GM23248 (cell line): ENCODE measurements at regions not wholly inside any gene's neighbourhood (a gene's known extent, or its start where the extent isn't known, plus 50 kb on each side); places are given as distances from the start of the nearest gene placed in this dataset.

Experiments
- DNase-seq: peaks from one replicate; pipeline ENCODE4 v3.0.0-alpha.2; 2015
- H2AFZ ChIP-seq: fragments of 200-600 bp; sonication (generic); 2 replicates; pipeline ENCODE4 v1.6.1; 2016; ENCODE audit warnings: antibody characterized with exemption
- H3F3A ChIP-seq: fragments of 200-600 bp; sonication (generic); 2 replicates; pipeline ENCODE4 v1.6.1; 2016; ENCODE audit warnings: mild to moderate bottlenecking, antibody characterized with exemption, mixed run types; ENCODE audit not compliant: insufficient read depth
- H3K27ac ChIP-seq: fragments of 200-600 bp; sonication (generic); 2 replicates; pipeline ENCODE4 v1.5.1; 2016; ENCODE audit warnings: mild to moderate bottlenecking
- H3K27me3 ChIP-seq: fragments of 200-600 bp; sonication (generic); replicated peaks from 2 replicates; pipeline ENCODE4 v1.6.1; 2016; ENCODE audit warnings: mild to moderate bottlenecking; ENCODE audit not compliant: insufficient read depth
- H3K36me3 ChIP-seq: fragments of 200-600 bp; sonication (generic); 2 replicates; pipeline ENCODE4 v1.6.1; 2016; ENCODE audit warnings: low read depth, mild to moderate bottlenecking
- H3K4me1 ChIP-seq: fragments of 200-600 bp; sonication (generic); 2 replicates; pipeline ENCODE4 v1.6.1; 2016; ENCODE audit warnings: mild to moderate bottlenecking; ENCODE audit not compliant: insufficient read depth
- H3K4me2 ChIP-seq: fragments of 200-600 bp; sonication (generic); one replicate; pipeline ENCODE4 v1.6.1; 2016; ENCODE audit warnings: mild to moderate bottlenecking; ENCODE audit not compliant: unreplicated experiment
- H3K4me3 ChIP-seq: fragments of 200-600 bp; sonication (generic); 2 replicates; pipeline ENCODE4 v1.5.1; 2016; ENCODE audit warnings: mild to moderate bottlenecking
- H3K79me2 ChIP-seq: fragments of 200-600 bp; sonication (generic); 2 replicates; pipeline ENCODE4 v1.6.1; 2016; ENCODE audit warnings: mild to moderate bottlenecking; ENCODE audit not compliant: insufficient read depth
- H3K9ac ChIP-seq: fragments of 200-600 bp; sonication (generic); 2 replicates; pipeline ENCODE4 v1.6.1; 2016; ENCODE audit warnings: mild to moderate bottlenecking
- H3K9me2 ChIP-seq: fragments of 200-600 bp; sonication (generic); 2 replicates; pipeline ENCODE4 v1.6.1; 2016; ENCODE audit warnings: mixed run types, mild to moderate bottlenecking, moderate library complexity; ENCODE audit not compliant: insufficient read depth
- H3K9me3 ChIP-seq: fragments of 200-600 bp; sonication (generic); one replicate; pipeline ENCODE4 v1.6.1; 2017; ENCODE audit warnings: low read depth
- H4K20me1 ChIP-seq: fragments of 200-600 bp; sonication (generic); 2 replicates; pipeline ENCODE4 v1.6.0; 2016; ENCODE audit not compliant: insufficient read depth
- EZH2 ChIP-seq: fragments of 200-600 bp; sonication (generic); IDR thresholded peaks from 2 replicates; pipeline ENCODE4 v1.6.1; 2018; ENCODE audit warnings: antibody characterized with exemption, mild to moderate bottlenecking; ENCODE audit not compliant: insufficient read depth, poor library complexity, severe bottlenecking
- EZH2phosphoT487 ChIP-seq: fragments of 200-600 bp; sonication (generic); IDR thresholded peaks from 2 replicates; pipeline ENCODE4 v1.6.1; 2018; ENCODE audit warnings: antibody characterized with exemption, moderate library complexity, mild to moderate bottlenecking, low read depth; ENCODE audit not compliant: insufficient read depth
- WGBS, 2 experiments: methylation state at CpG; one replicate each; pipeline ENCODE4 v1.1.6; 2015 to 2017; ENCODE audit warnings: low lambda C conversion rate in 2 of 2, low coverage in 1 of 2; ENCODE audit errors: missing lambda C conversion rate in 2 of 2; 5-methylcytosine and 5-hydroxymethylcytosine counted together
- in situ Hi-C: fragments of 300-500 bp; cut with MboI; formaldehyde crosslinking; loops from 2 replicates; pipeline ENCODE4 v1.15.0; 2020

DNA sequence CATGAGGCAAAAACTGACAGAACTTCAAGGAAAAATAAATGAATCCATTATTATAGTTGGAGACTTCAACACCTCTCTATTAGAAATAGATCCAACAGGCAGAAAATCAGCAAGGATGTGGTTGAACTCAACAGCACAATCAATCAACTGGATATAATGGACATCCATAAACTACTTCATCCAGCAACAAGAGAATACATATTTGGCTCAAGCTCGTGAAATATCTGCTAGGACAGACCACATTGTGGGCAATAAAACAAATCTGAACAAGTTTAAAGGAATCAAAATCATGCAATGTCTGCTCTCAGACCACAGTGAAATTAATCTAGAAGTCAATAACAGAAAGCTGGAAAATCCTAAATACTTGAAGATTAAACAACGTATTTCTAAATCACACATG, 362.6 kb downstream of the CD109 start:
- DNase-seq = no peak
- TF ChIP-seq EZH2 = no peak
- TF ChIP-seq EZH2phosphoT487 = no peak
- Histone ChIP-seq H4K20me1 (no peaks in the 10 kb centered on the region), H3K27ac (no peak overlapping the region), H3K79me2 (no peaks in the 10 kb centered on the region), H2AFZ (no peak overlapping the region), H3K4me1 (no peaks in the 10 kb centered on the region), H3K36me3 (no peaks in the 10 kb centered on the region), H3K27me3 (no peaks in the 10 kb centered on the region), H3K9me3 (no peaks in the 10 kb centered on the region), H3K9ac (no peak overlapping the region), H3K4me2 (no peak overlapping the region), H3F3A (no peaks in the 10 kb centered on the region), H3K4me3 (no peak overlapping the region), H3K9me2 (no peaks in the 10 kb centered on the region)
- 88 to 93% methylated on average over 2 of the region's 2 CpGs for WGBS, 2 experiments
- in situ Hi-C loops = no loop called here

DNA sequence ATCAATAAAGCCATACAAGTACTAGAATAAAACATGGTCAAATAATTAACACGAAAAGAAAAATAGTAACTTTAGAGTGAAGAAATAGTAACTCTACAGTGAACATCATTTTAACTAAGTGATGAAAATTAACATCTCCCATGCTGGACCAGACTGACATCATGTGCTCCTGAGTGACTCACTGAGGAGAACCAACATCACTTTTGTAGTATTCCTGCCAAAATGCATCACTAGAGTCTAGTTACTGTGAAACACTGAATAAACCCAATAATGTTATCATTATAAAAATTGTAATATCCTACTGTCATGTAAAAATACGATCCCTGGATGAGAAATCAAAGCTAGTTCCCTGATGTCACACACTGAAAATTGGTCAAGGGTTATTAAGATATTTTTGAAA, 361.3 kb downstream of the CD109 start:
- H3K36me3 ChIP-seq = no peaks in the 10 kb centered on the region
- no peak overlapping the region for H3K4me2 ChIP-seq
- in situ Hi-C loops = no loop called here
- no peak overlapping the region for H3K9ac ChIP-seq
- no peak overlapping the region for H2AFZ ChIP-seq
- no peak overlapping the region for H3K27ac ChIP-seq
- WGBS, 2 experiments = 85 to 90% methylated on average over 2 of the region's 2 CpGs
- peak; percentile 32 for DNase-seq
- no peaks in the 10 kb centered on the region for H3K27me3 ChIP-seq
- H4K20me1 ChIP-seq = no peaks in the 10 kb centered on the region
- H3K9me2 ChIP-seq = no peaks in the 10 kb centered on the region
- TF ChIP-seq EZH2phosphoT487 = no peak
- no peak for TF ChIP-seq EZH2
- no peaks in the 10 kb centered on the region for H3K79me2 ChIP-seq
- no peaks in the 10 kb centered on the region for H3K4me1 ChIP-seq
- H3K9me3 ChIP-seq = no peaks in the 10 kb centered on the region
- H3F3A ChIP-seq = no peaks in the 10 kb centered on the region
- no peak overlapping the region for H3K4me3 ChIP-seq

DNA sequence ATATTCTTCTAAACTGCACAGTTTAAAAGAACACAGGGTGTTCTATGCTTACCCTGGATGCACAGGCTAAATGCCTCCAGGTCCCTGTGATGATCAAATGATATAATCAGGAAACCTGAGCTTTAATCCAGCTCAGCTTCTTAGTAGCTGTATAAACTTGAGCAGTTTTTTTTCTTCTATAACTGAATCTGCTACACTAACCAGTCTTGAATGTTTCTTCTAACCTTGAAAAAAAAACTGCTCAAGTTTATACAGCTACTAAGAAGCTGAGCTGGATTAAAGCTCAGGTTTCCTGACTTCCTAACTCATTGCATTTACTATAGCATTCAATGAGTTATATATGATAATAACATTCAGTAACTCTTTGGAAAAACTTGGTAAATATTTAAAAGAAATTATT, 358.2 kb downstream of the CD109 start:
- Histone ChIP-seq H3K9me3 (no peaks in the 10 kb centered on the region), H3K4me3 (no peak overlapping the region), H3K27me3 (no peaks in the 10 kb centered on the region), H4K20me1 (no peaks in the 10 kb centered on the region), H3F3A (no peaks in the 10 kb centered on the region), H2AFZ (no peak overlapping the region), H3K9ac (no peak overlapping the region), H3K27ac (no peak overlapping the region), H3K4me1 (no peaks in the 10 kb centered on the region), H3K36me3 (no peaks in the 10 kb centered on the region), H3K79me2 (no peaks in the 10 kb centered on the region), H3K4me2 (no peak overlapping the region), H3K9me2 (no peaks in the 10 kb centered on the region)
- no peak for DNase-seq
- TF ChIP-seq EZH2phosphoT487 (no peak), EZH2 (no peak)
- in situ Hi-C loops = no loop called here

DNA sequence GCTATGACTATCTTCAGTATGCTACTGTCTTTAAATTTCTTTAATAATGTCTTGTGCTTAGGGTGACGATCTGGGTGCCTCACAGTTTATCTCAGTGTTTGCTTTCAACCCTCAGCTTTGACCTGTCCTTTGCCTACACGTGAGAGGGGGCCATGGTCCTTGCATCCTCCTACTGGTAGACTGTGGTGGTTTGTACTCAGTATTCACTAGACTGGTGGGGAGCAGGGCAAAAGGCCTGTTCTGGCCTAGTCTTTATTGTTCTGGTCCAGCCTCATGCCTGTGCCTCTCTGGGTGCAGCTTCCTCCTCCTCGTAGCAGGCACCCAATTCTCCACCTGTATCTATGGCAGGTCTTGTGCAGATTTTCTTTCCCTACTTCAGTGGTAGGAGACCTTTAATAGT, 354.9 kb downstream of the CD109 start:
- TF ChIP-seq EZH2phosphoT487 (no peak), EZH2 (no peak)
- H3K9me2 ChIP-seq = no peaks in the 10 kb centered on the region
- 57 to 62% methylated on average over 3 of the region's 3 CpGs for WGBS, 2 experiments
- H2AFZ ChIP-seq = no peak overlapping the region
- in situ Hi-C loops = no loop called here
- H3K4me3 ChIP-seq = no peak overlapping the region
- H3K4me2 ChIP-seq = no peak overlapping the region
- H3F3A ChIP-seq = no peaks in the 10 kb centered on the region
- H3K27ac ChIP-seq = no peak overlapping the region
- no peak overlapping the region for H3K9ac ChIP-seq
- no peaks in the 10 kb centered on the region for H3K27me3 ChIP-seq
- no peaks in the 10 kb centered on the region for H4K20me1 ChIP-seq
- H3K4me1 ChIP-seq = peaks cover 7% of the 10 kb centered on the region; the same call in 1 of the 2 replicates
- no peaks in the 10 kb centered on the region for H3K9me3 ChIP-seq
- DNase-seq = no peak
- H3K79me2 ChIP-seq = no peaks in the 10 kb centered on the region
- no peaks in the 10 kb centered on the region for H3K36me3 ChIP-seq

DNA sequence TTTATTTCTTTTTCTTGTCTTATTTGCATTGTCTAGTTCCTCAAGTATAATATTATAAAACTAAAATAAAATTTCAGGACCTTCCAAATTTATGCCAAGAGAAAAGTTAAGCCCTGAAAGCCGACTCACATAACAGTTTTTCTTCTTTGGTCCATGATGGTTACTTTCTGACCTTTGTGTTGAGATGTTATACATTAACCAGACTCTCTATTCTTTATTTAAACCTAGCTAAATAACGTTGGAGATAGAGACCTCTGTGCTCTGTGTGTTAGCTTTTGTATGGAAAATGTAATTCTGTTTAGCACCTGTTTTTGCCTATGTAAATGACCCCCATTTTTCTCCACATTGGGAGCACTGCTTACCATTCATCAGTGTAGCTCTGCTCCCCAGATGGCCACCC, 352.4 kb downstream of the CD109 start:
- Histone ChIP-seq H3F3A (peaks cover 3% of the 10 kb centered on the region; the same call in 1 of the 2 replicates), H3K4me2 (no peak overlapping the region), H3K4me1 (peaks cover 20% of the 10 kb centered on the region), H3K9me3 (no peaks in the 10 kb centered on the region), H2AFZ (no peak overlapping the region), H3K27me3 (no peaks in the 10 kb centered on the region), H3K9ac (no peak overlapping the region), H3K27ac (no peak overlapping the region), H4K20me1 (no peaks in the 10 kb centered on the region), H3K9me2 (no peaks in the 10 kb centered on the region), H3K79me2 (no peaks in the 10 kb centered on the region), H3K36me3 (no peaks in the 10 kb centered on the region), H3K4me3 (no peak overlapping the region)
- no peak for TF ChIP-seq EZH2phosphoT487
- no peak for TF ChIP-seq EZH2
- DNase-seq = no peak
- 63 to 74% methylated on average over 2 of the region's 2 CpGs for WGBS, 2 experiments
- in situ Hi-C loops = no loop called here
